SK-N-SH (cell line): ENCODE measurements at regions not wholly inside any gene's neighbourhood (a gene's known extent, or its start where the extent isn't known, plus 50 kb on each side); places are given as distances from the start of the nearest gene placed in this dataset.

Experiments
- CTCF ChIA-PET: fragments of 300-600, 350-600 bp; formaldehyde crosslinking; extraction: SDS; loops from one replicate; lab custom pipeline; 2021; lab: Yijun Ruan, JAX
- POLR2A ChIA-PET: fragments of 350-600 bp; sonication (Branson Sonifier 250); formaldehyde crosslinking; extraction: SDS; loops from one replicate; lab custom pipeline; 2020; ENCODE audit warnings: antibody characterized with exemption, inconsistent platforms; lab: Yijun Ruan, JAX
- DNase-seq: peaks from one replicate; pipeline ENCODE4 v3.0.0; 2012
- H2AFZ ChIP-seq: fragments of 200-600 bp; sonication (generic); 2 replicates; pipeline ENCODE4 v1.8.1; 2016; ENCODE audit warnings: antibody characterized with exemption, mild to moderate bottlenecking, low read depth
- H3F3A ChIP-seq: fragments of 200-600 bp; sonication (generic); replicated peaks from 2 replicates; pipeline ENCODE3; 2016; ENCODE audit warnings: antibody characterized with exemption, mild to moderate bottlenecking; ENCODE audit not compliant: insufficient read depth
- H3K27ac ChIP-seq, 2 experiments: fragments of 200-500 bp in 1 of 2; fragments of 200-600 bp in 1 of 2; sonication (Bioruptor generic) in 1 of 2; sonication (generic), shearing (Covaris generic) in 1 of 2; 2 replicates each; pipeline versions ENCODE4 v1.5.1 to v1.6.1; 2014 to 2016; ENCODE audit warnings: low read depth in 2 of 2, inconsistent platforms in 1 of 2, low read length in 1 of 2, mild to moderate bottlenecking in 1 of 2, mixed read lengths in 1 of 2
- H3K27me3 ChIP-seq: fragments of 200-600 bp; sonication (generic), shearing (Covaris generic); 2 replicates; pipeline ENCODE4 v1.6.1; 2016; ENCODE audit warnings: mixed run types; ENCODE audit not compliant: insufficient read depth
- H3K36me3 ChIP-seq, 2 experiments: fragments of 200-500 bp in 1 of 2; fragments of 200-600 bp in 1 of 2; sonication (Bioruptor generic) in 1 of 2; sonication (generic) in 1 of 2; replicated peaks in 1 of 2; 2 replicates each; pipeline versions ENCODE3 to v1.5.1; 2014 to 2016; ENCODE audit warnings: low read length in 1 of 2, mild to moderate bottlenecking in 1 of 2; ENCODE audit not compliant: insufficient read depth in 2 of 2, control insufficient read depth in 1 of 2
- H3K4me1 ChIP-seq, 2 experiments: fragments of 200-500 bp in 1 of 2; fragments of 200-600 bp in 1 of 2; sonication (Bioruptor generic) in 1 of 2; sonication (generic), shearing (Covaris generic) in 1 of 2; 2 replicates each; pipeline versions ENCODE4 v1.5.1 to v1.6.1; 2014 to 2016; ENCODE audit warnings: low read depth in 1 of 2, low read length in 1 of 2, mixed run types in 1 of 2; ENCODE audit not compliant: insufficient read depth in 2 of 2, control insufficient read depth in 1 of 2
- H3K4me2 ChIP-seq: fragments of 200-600 bp; sonication (generic), shearing (Covaris generic); 2 replicates; pipeline ENCODE4 v1.6.1; 2017; ENCODE audit warnings: mixed run types
- H3K4me3 ChIP-seq, 2 experiments: fragments of 200-500 bp in 1 of 2; fragments of 200-600 bp in 1 of 2; sonication (Bioruptor generic) in 1 of 2; sonication (generic), shearing (Covaris generic) in 1 of 2; 2 replicates each; pipeline versions ENCODE4 v1.5.1 to v1.8.1; 2014 to 2016; ENCODE audit warnings: low read depth in 2 of 2, inconsistent platforms in 1 of 2, low read length in 1 of 2, mild to moderate bottlenecking in 1 of 2, mixed read lengths in 1 of 2, moderate library complexity in 1 of 2
- H3K79me2 ChIP-seq: fragments of 200-600 bp; sonication (generic); 2 replicates; pipeline ENCODE4 v1.8.1; 2017; ENCODE audit warnings: mild to moderate bottlenecking; ENCODE audit not compliant: insufficient read depth
- H3K9ac ChIP-seq: fragments of 200-600 bp; sonication (generic); 2 replicates; pipeline ENCODE4 v1.6.1; 2017; ENCODE audit warnings: mixed run types
- H3K9me2 ChIP-seq: fragments of 200-600 bp; sonication (generic); 2 replicates; pipeline ENCODE4 v1.6.1; 2017; ENCODE audit warnings: mixed run types
- H3K9me3 ChIP-seq: fragments of 200-600 bp; sonication (generic); 2 replicates; pipeline ENCODE4 v1.6.1; 2017; ENCODE audit warnings: mixed run types, mild to moderate bottlenecking, moderate library complexity
- H4K20me1 ChIP-seq: fragments of 200-600 bp; sonication (generic); 2 replicates; pipeline ENCODE4 v1.6.1; 2017; ENCODE audit warnings: mild to moderate bottlenecking, mixed run types; ENCODE audit not compliant: insufficient read depth
- EZH2phosphoT487 ChIP-seq: fragments of 200-600 bp; sonication (generic); IDR thresholded peaks from 2 replicates; pipeline ENCODE4 v1.6.1; 2017; ENCODE audit warnings: low read depth, mixed run types, mild to moderate bottlenecking, antibody characterized with exemption, moderate library complexity, borderline replicate concordance
- FOXM1 ChIP-seq: IDR thresholded peaks from 2 replicates; pipeline ENCODE4 v1.4.0; 2012; ENCODE audit warnings: low read depth, mild to moderate bottlenecking
- GABPA ChIP-seq: IDR thresholded peaks from 2 replicates; pipeline ENCODE4 v1.4.0; 2012; ENCODE audit warnings: low read depth, mild to moderate bottlenecking
- IRF3 ChIP-seq: fragments of 150-350 bp; IDR thresholded peaks from 2 replicates; pipeline ENCODE4 v1.6.1; 2016; ENCODE audit warnings: mild to moderate bottlenecking, low read depth, low read length
- MAX ChIP-seq: IDR thresholded peaks from 2 replicates; pipeline ENCODE4 v1.4.0; 2012; ENCODE audit warnings: low read depth
- MXI1 ChIP-seq: IDR thresholded peaks from 2 replicates; pipeline ENCODE4 v1.6.1; 2012; ENCODE audit warnings: mild to moderate bottlenecking, low read depth, low read length, improper control_type of control experiment
- NFIC ChIP-seq: IDR thresholded peaks from 2 replicates; pipeline ENCODE4 v1.4.0; 2012; ENCODE audit warnings: borderline replicate concordance
- PBX3 ChIP-seq: IDR thresholded peaks from 2 replicates; pipeline ENCODE4; 2012
- REST ChIP-seq: IDR thresholded peaks from 2 replicates; pipeline ENCODE4 v1.6.1; 2012; ENCODE audit warnings: mild to moderate bottlenecking, low read depth, low read length, moderate library complexity
- RFX5 ChIP-seq: IDR thresholded peaks from 2 replicates; pipeline ENCODE4 v1.6.1; 2012; ENCODE audit warnings: mild to moderate bottlenecking, improper control_type of control experiment, low read length
- SIN3A ChIP-seq: IDR thresholded peaks from 2 replicates; pipeline ENCODE4 v1.6.1; 2012; ENCODE audit warnings: low read depth, mild to moderate bottlenecking, low read length, moderate library complexity, borderline replicate concordance
- USF1 ChIP-seq: IDR thresholded peaks from 2 replicates; pipeline ENCODE4 v1.4.0; 2012; ENCODE audit warnings: low read depth, borderline replicate concordance
- YY1 ChIP-seq: IDR thresholded peaks from 2 replicates; pipeline ENCODE4 v1.4.0; 2012; ENCODE audit warnings: low read depth, mild to moderate bottlenecking
- ZBTB33 ChIP-seq: IDR thresholded peaks from 2 replicates; pipeline ENCODE4 v1.4.0; 2012; ENCODE audit warnings: low read depth, borderline replicate concordance
- WGBS: methylation state at CpG from one replicate; pipeline ENCODE4 v1.1.6; 2017; ENCODE audit warnings: low lambda C conversion rate; 5-methylcytosine and 5-hydroxymethylcytosine counted together

- no peaks in the 10 kb centered on the region for H3K4me1 ChIP-seq
- no peaks in the 10 kb centered on the region for H3K79me2 ChIP-seq
- no peak for DNase-seq
- H3K27ac ChIP-seq = no peak overlapping the region
- H3K9me3 ChIP-seq = no peaks in the 10 kb centered on the region
- H4K20me1 ChIP-seq = no peaks in the 10 kb centered on the region
- no peak overlapping the region for H3K4me2 ChIP-seq
- ChIA-PET CTCF (no interaction called here), POLR2A (no interaction called here)
- no peaks in the 10 kb centered on the region for H3K27me3 ChIP-seq
- 6% methylated on average over 5 of the region's 5 CpGs for WGBS
- no peaks in the 10 kb centered on the region for H3K9me2 ChIP-seq
- H2AFZ ChIP-seq = no peak overlapping the region
- TF ChIP-seq GABPA (no peak), MXI1 (no peak), YY1 (no peak), FOXM1 (no peak), ZBTB33 (no peak), PBX3 (no peak), SIN3A (no peak)
- no peaks in the 10 kb centered on the region for H3K36me3 ChIP-seq
- H3F3A ChIP-seq = no peaks in the 10 kb centered on the region
- H3K4me3 ChIP-seq = no peak overlapping the region
- H3K9ac ChIP-seq = no peak overlapping the region
These were observed 1559.2 kb downstream of the SLITRK1 start for GRCh38 chr13:82323101-82323500.

- H3K36me3 ChIP-seq = no peaks in the 10 kb centered on the region
- no peaks in the 10 kb centered on the region for H3K4me1 ChIP-seq
- H3K4me2 ChIP-seq = no peak overlapping the region
- CTCF ChIA-PET = no interaction called here
- no peaks in the 10 kb centered on the region for H4K20me1 ChIP-seq
- H3K9me2 ChIP-seq = no peaks in the 10 kb centered on the region
- H3F3A ChIP-seq = no peaks in the 10 kb centered on the region
- DNase-seq = no peak
- H3K9ac ChIP-seq = no peak overlapping the region
- POLR2A ChIA-PET = no interaction called here
- no peak overlapping the region for H2AFZ ChIP-seq
- H3K4me3 ChIP-seq = no peak overlapping the region
- H3K9me3 ChIP-seq = no peaks in the 10 kb centered on the region; the same call in 1 of the 2 replicates
- H3K79me2 ChIP-seq = no peaks in the 10 kb centered on the region
- H3K27ac ChIP-seq = no peak overlapping the region
- TF ChIP-seq EZH2phosphoT487 (no peak), USF1 (no peak), IRF3 (no peak), NFIC (no peak), REST (no peak), MAX (no peak), RFX5 (no peak)
- no peaks in the 10 kb centered on the region for H3K27me3 ChIP-seq
- 0% methylated on average over 1 of the region's 1 CpG for WGBS
These were observed 1576.7 kb downstream of the SLITRK1 start for GRCh38 chr13:82305588-82305987.
